HG03354 (cell line): ENCODE measurements at regions not wholly inside any gene's neighbourhood (a gene's known extent, or its start where the extent isn't known, plus 50 kb on each side); places are given as distances from the start of the nearest gene placed in this dataset.

ENCODE experiments used
- ATAC-seq: cut with Tn5 transposase; IDR thresholded peaks from one replicate; pipeline ENCODE4 v1.9.1; 2021; ENCODE audit warnings: mild to moderate bottlenecking; ENCODE audit not compliant: unreplicated experiment, poor library complexity, severe bottlenecking

DNA sequence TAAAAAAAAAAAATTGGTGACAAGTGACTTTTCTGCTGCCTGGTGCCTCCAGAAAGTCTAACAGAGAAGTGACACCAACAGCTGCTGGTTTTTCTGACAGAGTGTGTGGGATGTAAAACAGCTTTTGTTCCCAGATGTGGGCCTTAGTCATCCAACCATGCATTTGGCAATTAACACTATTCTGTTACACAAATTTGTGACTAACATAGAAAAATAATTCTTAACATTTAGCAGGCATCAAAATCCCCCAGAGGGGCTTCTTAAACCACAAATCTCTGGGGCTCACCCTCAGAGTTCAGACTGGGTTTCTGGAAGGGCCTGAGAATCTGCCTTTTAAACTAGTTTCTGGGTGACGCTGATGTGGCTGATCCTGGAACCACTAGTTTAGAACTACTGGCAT lies 100.5 kb upstream of the PCDH7 start:
- no peak for ATAC-seq

DNA sequence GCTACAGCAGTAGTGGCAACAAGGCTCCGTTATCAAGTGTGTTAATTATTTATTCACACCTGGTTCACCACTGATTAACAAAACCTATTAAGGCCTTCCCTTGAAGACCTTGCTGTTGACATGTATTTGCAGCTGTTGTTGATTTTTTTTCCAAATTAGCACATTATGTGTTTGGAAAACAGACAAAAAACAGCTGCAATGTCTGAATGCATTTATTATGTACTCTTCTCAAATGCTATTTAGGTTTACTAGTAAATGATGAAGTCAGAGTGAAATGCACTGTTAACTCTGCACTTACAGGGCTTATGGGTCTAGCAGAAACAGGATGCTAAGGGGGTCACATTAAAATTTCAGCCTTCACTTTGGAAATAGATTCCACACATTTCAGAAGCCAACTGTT lies 99.5 kb upstream of the PCDH7 start:
- no peak for ATAC-seq

DNA sequence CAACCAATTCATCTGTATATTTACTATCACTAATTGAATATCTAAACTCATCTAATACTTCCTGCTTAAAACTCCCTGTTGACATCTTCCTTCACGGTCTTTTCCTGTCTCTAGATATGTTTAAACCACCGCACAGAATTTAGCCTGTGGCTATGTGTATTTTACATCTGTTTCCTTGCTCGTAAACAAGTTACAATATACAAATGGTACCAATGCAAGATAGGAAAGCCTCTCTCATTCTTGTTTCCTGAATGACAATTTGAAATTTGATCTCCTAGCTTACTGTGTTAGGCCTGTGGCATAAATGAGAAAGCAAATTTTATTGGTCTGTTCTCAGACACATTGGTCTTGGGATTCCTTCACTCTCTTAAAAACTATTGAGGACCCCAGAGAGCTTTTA lies 89.7 kb upstream of the PCDH7 start:
- no peak for ATAC-seq

DNA sequence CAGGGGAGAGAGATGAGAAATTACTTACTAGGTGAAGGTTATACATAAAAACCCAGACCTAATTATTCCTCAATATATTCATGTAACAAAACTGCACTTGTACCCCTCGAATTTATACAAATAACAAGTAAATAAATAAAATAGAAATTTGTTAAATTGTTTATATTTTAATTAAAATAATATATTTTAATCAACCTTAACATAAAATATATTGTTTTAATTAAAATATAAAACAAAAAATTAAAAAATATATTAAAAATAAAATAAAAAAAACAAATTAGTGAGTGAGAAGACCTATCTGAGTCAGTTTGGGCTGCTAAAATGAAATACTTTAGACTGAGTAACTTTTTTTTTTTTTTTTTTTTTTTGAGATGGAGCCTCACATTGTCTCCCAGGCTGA lies 87.4 kb upstream of the PCDH7 start:
- ATAC-seq = no peak

DNA sequence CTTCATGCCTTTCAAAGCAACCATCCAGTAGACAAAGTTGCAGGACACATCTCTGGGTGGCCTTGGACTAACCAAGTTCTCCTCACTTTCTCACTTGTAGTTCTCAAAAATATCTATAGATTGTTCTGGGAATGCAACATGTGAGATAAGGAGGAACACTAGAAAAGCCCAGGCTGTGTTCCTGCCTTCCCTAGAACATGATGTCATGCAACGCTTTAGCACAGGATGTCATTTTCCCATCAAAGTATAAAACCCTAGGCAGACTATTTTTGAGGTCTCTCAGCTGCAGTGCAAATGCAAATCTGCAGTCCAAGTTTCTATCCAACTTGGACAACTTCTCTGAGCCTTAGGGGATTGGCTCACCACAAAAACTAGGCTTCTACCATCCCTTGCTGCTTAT lies 78.8 kb upstream of the PCDH7 start:
- no peak for ATAC-seq

DNA sequence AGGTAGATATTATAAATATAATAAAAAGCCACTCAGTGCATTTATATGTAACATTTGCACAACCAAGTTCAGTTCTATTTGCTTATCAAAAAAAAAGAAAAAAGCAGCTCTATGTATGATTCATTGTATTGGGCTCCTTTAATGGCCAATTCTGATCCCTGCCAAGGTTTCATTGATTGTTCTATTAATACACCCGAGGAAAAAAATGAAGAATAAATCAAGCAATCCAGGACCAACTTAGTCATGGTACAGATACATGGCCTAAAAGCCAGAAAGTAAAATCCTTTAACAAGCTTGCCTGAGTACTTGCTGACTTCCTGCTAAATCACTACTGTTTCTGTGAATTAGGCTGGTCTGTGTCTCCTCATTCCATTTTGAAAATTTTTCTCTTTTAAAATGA lies 77.6 kb upstream of the PCDH7 start:
- ATAC-seq = no peak

DNA sequence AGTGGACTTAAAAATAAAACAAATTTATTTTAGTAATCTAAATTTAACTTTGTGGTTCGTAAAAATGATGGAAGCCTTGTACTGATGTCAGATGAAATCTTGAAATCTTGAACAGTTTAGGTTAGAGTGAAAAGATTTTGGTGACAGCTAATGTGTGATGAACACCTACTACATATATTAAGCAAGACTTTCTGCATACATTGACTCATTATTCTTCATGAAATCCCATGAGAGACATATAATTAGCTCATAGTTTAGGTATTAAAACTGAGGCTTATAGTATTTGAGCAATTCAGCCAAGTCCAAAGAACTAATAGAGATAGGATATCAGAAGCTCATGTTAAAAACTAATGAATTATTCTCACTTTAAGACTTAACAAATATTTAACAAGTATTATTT lies 66.9 kb upstream of the PCDH7 start:
- no peak for ATAC-seq

DNA sequence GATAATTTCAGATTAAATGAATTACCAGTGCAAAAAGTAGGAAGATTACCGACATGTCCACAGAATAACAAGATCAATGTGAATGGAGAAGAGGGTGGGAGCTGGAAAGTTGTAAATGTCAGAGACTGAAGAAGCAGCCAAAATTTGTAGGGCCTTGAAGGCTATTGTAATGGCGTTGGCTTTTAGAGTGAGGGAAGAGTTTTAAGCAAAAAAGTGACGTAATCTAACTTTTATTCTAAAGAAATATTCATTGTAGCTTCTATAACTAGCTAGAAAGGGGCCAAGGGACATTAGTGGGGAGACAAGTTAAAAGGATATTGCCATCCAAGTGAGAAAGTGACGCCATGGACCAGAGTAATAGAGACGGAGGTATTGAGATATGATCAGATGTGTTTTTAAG lies 63.3 kb upstream of the PCDH7 start:
- ATAC-seq = no peak

DNA sequence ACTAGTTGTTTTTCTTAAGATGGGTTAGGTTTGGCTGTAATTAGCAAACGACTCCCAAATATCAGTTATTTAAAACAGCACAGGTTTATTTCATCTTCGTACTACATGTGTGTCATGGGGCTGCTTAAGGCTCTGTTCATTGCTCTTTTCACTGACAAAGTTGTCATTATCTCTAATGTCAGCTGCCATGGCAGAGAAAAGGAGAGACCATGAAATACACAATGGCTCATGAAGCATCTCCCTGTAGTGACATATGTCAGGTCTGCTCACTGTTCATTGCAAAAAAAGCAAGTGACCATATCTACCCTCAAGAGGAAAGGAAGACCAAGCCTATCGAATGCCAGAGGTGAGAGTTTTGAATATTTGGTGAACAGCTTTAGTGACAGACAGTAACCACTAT lies 52.2 kb upstream of the PCDH7 start:
- ATAC-seq = no peak

DNA sequence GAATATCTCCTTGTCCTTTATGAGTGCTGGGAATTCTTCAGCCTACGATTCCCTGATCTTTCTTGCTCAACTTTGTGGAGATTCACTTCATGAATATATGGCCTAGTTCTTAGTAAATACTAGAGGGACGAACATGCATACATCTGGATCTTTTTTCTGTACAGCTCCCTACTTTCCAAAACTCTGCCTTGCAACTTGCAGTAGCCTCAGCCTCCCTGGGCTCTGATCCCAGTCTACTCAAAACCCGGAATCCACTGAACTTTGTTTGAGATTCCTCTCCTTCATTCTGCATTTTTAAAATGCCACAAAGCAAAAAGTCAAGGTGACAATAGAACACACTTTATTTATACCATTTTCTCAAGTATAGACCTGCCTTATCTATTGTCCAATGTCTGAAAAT lies 50.0 kb upstream of the PCDH7 start:
- ATAC-seq = no peak
